ENCODE measurements at regions not wholly inside any gene's neighbourhood (a gene's known extent, or its start where the extent isn't known, plus 50 kb on each side); places are given as distances from the start of the nearest gene placed in this dataset.

DNA sequence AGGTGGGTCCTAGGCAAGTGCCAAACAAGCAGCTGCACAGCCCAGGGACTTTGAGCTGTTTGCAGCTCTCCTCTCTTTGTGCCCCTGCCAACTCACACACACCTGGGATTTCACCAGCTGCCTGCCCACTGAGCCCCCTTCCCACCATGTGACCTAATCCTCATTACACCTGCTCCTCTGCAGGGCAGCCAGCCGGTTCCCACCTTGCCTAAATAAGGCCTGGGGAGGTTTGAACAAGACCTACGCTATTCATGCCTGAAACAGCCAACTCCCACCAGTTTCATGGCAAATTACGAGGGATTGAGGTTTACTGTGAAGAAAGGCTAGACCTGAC, 92.6 kb upstream of the SOX4 start:
- TF ChIP-seq, protein P1, sequence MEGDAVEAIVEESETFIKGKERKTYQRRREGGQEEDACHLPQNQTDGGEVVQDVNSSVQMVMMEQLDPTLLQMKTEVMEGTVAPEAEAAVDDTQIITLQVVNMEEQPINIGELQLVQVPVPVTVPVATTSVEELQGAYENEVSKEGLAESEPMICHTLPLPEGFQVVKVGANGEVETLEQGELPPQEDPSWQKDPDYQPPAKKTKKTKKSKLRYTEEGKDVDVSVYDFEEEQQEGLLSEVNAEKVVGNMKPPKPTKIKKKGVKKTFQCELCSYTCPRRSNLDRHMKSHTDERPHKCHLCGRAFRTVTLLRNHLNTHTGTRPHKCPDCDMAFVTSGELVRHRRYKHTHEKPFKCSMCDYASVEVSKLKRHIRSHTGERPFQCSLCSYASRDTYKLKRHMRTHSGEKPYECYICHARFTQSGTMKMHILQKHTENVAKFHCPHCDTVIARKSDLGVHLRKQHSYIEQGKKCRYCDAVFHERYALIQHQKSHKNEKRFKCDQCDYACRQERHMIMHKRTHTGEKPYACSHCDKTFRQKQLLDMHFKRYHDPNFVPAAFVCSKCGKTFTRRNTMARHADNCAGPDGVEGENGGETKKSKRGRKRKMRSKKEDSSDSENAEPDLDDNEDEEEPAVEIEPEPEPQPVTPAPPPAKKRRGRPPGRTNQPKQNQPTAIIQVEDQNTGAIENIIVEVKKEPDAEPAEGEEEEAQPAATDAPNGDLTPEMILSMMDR (IDR thresholded peaks at IDR 0.05; ENCODE audit: low read length), result no peak
- TF ChIP-seq EZH2 (IDR thresholded peaks at IDR 0.05; ENCODE audit: borderline replicate concordance, low read length), result no peak

Data from OCI-LY1 (cell line).